Activated CD4-positive, alpha-beta T cell treated with anti-CD3 and anti-CD28 coated beads, Interleukin-2, Interleukin-6, amounts not matched to agents 100 ng/mL and 50 ng/mL, durations not matched to agents 16 hours and 8 hours (primary cell): ENCODE measurements at regions not wholly inside any gene's neighbourhood (a gene's known extent, or its start where the extent isn't known, plus 50 kb on each side); places are given as distances from the start of the nearest gene placed in this dataset.

Experiments used
- DNase-seq: peaks from one replicate; pipeline ENCODE4 v3.0.0-alpha.2; 2020

GRCh38 chr4:187157380-187157958 is 433.8 kb upstream of the FAT1 start:
- DNase-seq, result no peak

- no peak for DNase-seq
Measured at GRCh38 chr4:187158003-187158402, 434.3 kb upstream of the FAT1 start.

- no peak for DNase-seq
Measured at GRCh38 chr4:187160486-187160885, 436.8 kb upstream of the FAT1 start.

- no peak for DNase-seq
Measured at GRCh38 chr4:187166886-187167512, 443.3 kb upstream of the FAT1 start.

- no peak for DNase-seq
Measured at GRCh38 chr4:187171706-187172339, 448.2 kb upstream of the FAT1 start.

- DNase-seq, result no peak
Measured at GRCh38 chr4:187172340-187172761, 448.7 kb upstream of the FAT1 start.

- DNase-seq, result no peak
Measured at GRCh38 chr4:187174749-187175148, 451.1 kb upstream of the FAT1 start.

GRCh38 chr4:187175197-187175596 is 451.5 kb upstream of the FAT1 start:
- no peak for DNase-seq

GRCh38 chr4:187176261-187176910 is 452.7 kb upstream of the FAT1 start:
- no peak for DNase-seq

- DNase-seq, result no peak
Measured at GRCh38 chr4:187178084-187178483, 454.4 kb upstream of the FAT1 start.

- no peak for DNase-seq
Measured at GRCh38 chr4:187178587-187178986, 454.9 kb upstream of the FAT1 start.

- DNase-seq, result no peak
Measured at GRCh38 chr4:187179086-187180058, 455.7 kb upstream of the FAT1 start.

GRCh38 chr4:187181054-187181453 is 457.4 kb upstream of the FAT1 start:
- DNase-seq, result no peak

GRCh38 chr4:187183346-187183745 is 459.7 kb upstream of the FAT1 start:
- no peak for DNase-seq

- no peak for DNase-seq
Measured at GRCh38 chr4:187183826-187184225, 460.2 kb upstream of the FAT1 start.

GRCh38 chr4:187184508-187184907 is 460.9 kb upstream of the FAT1 start:
- no peak for DNase-seq

- no peak for DNase-seq
Measured at GRCh38 chr4:187188118-187188517, 464.5 kb upstream of the FAT1 start.

- no peak for DNase-seq
Measured at GRCh38 chr4:187188741-187189140, 465.1 kb upstream of the FAT1 start.

GRCh38 chr4:187190390-187190789 is 466.7 kb upstream of the FAT1 start:
- no peak for DNase-seq

- DNase-seq, result no peak
Measured at GRCh38 chr4:187191676-187192075, 468.0 kb upstream of the FAT1 start.

GRCh38 chr4:187192266-187192665 is 468.6 kb upstream of the FAT1 start:
- no peak for DNase-seq

- DNase-seq, result no peak
Measured at GRCh38 chr4:187193141-187193540, 469.5 kb upstream of the FAT1 start.

- no peak for DNase-seq
Measured at GRCh38 chr4:187204389-187204918, 480.8 kb upstream of the FAT1 start.
